ENCODE measurements at regions not wholly inside any gene's neighbourhood (a gene's known extent, or its start where the extent isn't known, plus 50 kb on each side); places are given as distances from the start of the nearest gene placed in this dataset.

DNA sequence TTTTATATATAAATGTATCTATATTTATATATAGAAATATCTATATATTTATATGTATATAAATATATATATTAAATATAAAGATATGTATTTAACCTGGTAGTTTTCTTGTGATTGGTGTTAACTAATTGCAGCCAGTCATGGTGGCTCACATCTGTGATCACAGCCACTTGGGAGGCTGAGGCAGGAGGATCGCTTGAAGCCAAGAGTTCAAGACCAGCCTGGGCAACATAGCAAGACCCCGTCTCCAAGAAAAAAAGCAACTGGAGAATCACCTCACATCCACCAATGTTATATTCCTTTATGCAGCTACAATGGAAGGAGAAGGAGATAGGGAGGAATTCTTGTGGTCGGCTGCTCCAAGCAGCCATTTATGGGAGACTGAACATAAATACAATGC is 224.9 kb downstream of the BAMBI start:
- Histone ChIP-seq H3K4me1 (ENCODE audit: insufficient read depth, low read length, poor library complexity, severe bottlenecking) (no peaks in the 10 kb centered on the region), H3K27ac (ENCODE audit: low read depth, low read length, poor library complexity, severe bottlenecking) (no peak overlapping the region), H3K9me3 (ENCODE audit: low read depth, low read length, poor library complexity, severe bottlenecking) (no peaks in the 10 kb centered on the region), H3K36me3 (ENCODE audit: insufficient read depth, low read length, poor library complexity, severe bottlenecking) (no peaks in the 10 kb centered on the region), H3K4me3 (ENCODE audit: low read depth, low read length, poor library complexity, severe bottlenecking) (no peak overlapping the region), H3K27me3 (replicated peaks; ENCODE audit: insufficient read depth, low read depth, low read length, poor library complexity) (no peaks in the 10 kb centered on the region)
- no TSS peak for BruUV-seq (replicated peaks)
- TF ChIP-seq EZH2 (IDR thresholded peaks at IDR 0.05; ENCODE audit: borderline replicate concordance, low read depth, low read length, poor library complexity, severe bottlenecking) = no peak
- TF ChIP-seq, protein P1, sequence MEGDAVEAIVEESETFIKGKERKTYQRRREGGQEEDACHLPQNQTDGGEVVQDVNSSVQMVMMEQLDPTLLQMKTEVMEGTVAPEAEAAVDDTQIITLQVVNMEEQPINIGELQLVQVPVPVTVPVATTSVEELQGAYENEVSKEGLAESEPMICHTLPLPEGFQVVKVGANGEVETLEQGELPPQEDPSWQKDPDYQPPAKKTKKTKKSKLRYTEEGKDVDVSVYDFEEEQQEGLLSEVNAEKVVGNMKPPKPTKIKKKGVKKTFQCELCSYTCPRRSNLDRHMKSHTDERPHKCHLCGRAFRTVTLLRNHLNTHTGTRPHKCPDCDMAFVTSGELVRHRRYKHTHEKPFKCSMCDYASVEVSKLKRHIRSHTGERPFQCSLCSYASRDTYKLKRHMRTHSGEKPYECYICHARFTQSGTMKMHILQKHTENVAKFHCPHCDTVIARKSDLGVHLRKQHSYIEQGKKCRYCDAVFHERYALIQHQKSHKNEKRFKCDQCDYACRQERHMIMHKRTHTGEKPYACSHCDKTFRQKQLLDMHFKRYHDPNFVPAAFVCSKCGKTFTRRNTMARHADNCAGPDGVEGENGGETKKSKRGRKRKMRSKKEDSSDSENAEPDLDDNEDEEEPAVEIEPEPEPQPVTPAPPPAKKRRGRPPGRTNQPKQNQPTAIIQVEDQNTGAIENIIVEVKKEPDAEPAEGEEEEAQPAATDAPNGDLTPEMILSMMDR (conservative IDR thresholded peaks at IDR 0.05; ENCODE audit: low read depth, low read length) = no peak
- ChIA-PET CTCF (no interaction called here), POLR2A (ENCODE audit: low non-redundant PET) (no interaction called here)
- intact Hi-C loops (cut with micrococcal nuclease; ENCODE audit: unreplicated experiment) = no loop called here
- no peak for DNase-seq (ENCODE audit: low spot score)

DNA sequence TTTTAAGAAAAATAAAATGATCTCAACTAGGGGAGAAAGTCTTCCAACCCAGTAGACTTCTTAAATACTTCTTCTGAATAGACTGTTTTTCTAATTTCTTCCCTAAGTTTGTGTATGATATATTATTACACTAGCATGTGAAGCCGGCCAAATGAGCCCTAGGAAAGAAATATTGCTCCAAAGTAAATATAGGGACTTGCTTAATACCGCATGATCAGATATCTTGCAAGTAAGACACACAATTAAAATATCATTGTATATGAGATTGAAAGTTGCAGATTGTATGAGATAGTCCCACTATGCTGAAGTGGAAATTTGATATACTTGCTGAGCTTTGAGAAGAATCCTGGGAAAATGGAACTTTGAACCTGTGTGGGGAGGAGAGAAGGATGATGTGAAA is 225.7 kb downstream of the BAMBI start:
- H3K27me3 ChIP-seq (replicated peaks; ENCODE audit: insufficient read depth, low read depth, low read length, poor library complexity) = no peaks in the 10 kb centered on the region
- no peaks in the 10 kb centered on the region for H3K4me1 ChIP-seq (ENCODE audit: insufficient read depth, low read length, poor library complexity, severe bottlenecking)
- no peak overlapping the region for H3K4me3 ChIP-seq (ENCODE audit: low read depth, low read length, poor library complexity, severe bottlenecking)
- POLR2A ChIA-PET (ENCODE audit: low non-redundant PET) = no interaction called here
- BruUV-seq (replicated peaks) = no TSS peak
- CTCF ChIA-PET = no interaction called here
- intact Hi-C loops (cut with micrococcal nuclease; ENCODE audit: unreplicated experiment) = no loop called here
- H3K36me3 ChIP-seq (ENCODE audit: insufficient read depth, low read length, poor library complexity, severe bottlenecking) = no peaks in the 10 kb centered on the region
- no peak for TF ChIP-seq EZH2 (IDR thresholded peaks at IDR 0.05; ENCODE audit: borderline replicate concordance, low read depth, low read length, poor library complexity, severe bottlenecking)
- TF ChIP-seq, protein P1 (conservative IDR thresholded peaks at IDR 0.05; ENCODE audit: low read depth, low read length) = no peak
- H3K9me3 ChIP-seq (ENCODE audit: low read depth, low read length, poor library complexity, severe bottlenecking) = no peaks in the 10 kb centered on the region
- H3K27ac ChIP-seq (ENCODE audit: low read depth, low read length, poor library complexity, severe bottlenecking) = no peak overlapping the region
- no peak for DNase-seq (ENCODE audit: low spot score)

DNA sequence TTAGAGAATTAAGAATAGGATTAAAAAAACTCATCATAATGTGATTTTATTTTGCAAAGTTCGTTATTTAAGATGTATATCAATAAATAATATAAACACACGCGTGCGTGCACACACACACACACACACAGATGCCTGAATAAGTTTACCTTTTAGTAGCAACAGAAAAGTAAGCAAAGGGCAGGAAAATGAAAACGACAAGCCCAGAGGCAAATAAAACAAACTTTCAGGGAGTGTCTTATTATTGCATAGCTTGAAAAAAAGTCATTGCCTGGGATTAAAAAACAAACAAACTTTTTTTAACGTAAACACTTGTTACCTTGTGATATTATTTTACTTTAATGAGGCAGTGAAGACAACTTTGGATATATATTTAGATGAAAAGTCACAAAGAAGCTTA is 226.4 kb downstream of the BAMBI start:
- intact Hi-C loops (cut with micrococcal nuclease; ENCODE audit: unreplicated experiment) = no loop called here
- POLR2A ChIA-PET (ENCODE audit: low non-redundant PET) = no interaction called here
- no TSS peak for BruUV-seq (replicated peaks)

DNA sequence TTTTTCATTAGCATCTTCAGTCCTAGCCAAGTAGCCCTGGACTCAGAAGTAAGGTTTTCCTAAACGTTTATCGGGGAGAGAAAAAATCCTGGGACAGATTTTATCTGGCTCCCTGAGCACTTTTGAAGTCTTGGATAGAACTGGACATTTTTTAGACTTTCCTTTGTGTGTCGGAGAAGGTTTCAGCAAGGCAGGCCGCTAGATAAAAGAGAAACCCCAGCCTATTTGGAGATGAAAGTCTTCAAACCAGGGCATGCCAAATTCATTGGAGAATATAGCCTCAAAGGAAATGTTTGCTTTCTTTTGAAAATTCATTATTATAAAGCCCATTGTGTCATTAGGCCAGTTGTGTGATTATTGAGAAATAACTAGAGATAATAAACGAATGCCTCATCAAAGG is 228.1 kb downstream of the BAMBI start:
- Histone ChIP-seq H3K27ac (ENCODE audit: low read depth, low read length, poor library complexity, severe bottlenecking) (no peak overlapping the region), H3K36me3 (ENCODE audit: insufficient read depth, low read length, poor library complexity, severe bottlenecking) (no peaks in the 10 kb centered on the region), H3K4me3 (ENCODE audit: low read depth, low read length, poor library complexity, severe bottlenecking) (no peak overlapping the region), H3K27me3 (replicated peaks; ENCODE audit: insufficient read depth, low read depth, low read length, poor library complexity) (no peaks in the 10 kb centered on the region), H3K9me3 (ENCODE audit: low read depth, low read length, poor library complexity, severe bottlenecking) (no peaks in the 10 kb centered on the region), H3K4me1 (ENCODE audit: insufficient read depth, low read length, poor library complexity, severe bottlenecking) (no peaks in the 10 kb centered on the region)
- TF ChIP-seq EZH2 (IDR thresholded peaks at IDR 0.05; ENCODE audit: borderline replicate concordance, low read depth, low read length, poor library complexity, severe bottlenecking) = no peak
- TF ChIP-seq, protein P1 (conservative IDR thresholded peaks at IDR 0.05; ENCODE audit: low read depth, low read length) = no peak
- POLR2A ChIA-PET (ENCODE audit: low non-redundant PET) = no interaction called here
- intact Hi-C loops (cut with micrococcal nuclease; ENCODE audit: unreplicated experiment) = no loop called here
- no TSS peak for BruUV-seq (replicated peaks)
- CTCF ChIA-PET = no interaction called here
- no peak for DNase-seq (ENCODE audit: low spot score)

More for the DNA sequence above, 226.4 kb downstream of the BAMBI start:
- no peak overlapping the region for H3K4me3 ChIP-seq (ENCODE audit: low read depth, low read length, poor library complexity, severe bottlenecking)
- H3K27ac ChIP-seq (ENCODE audit: low read depth, low read length, poor library complexity, severe bottlenecking) = no peak overlapping the region
- H3K9me3 ChIP-seq (ENCODE audit: low read depth, low read length, poor library complexity, severe bottlenecking) = no peaks in the 10 kb centered on the region
- no peaks in the 10 kb centered on the region for H3K4me1 ChIP-seq (ENCODE audit: insufficient read depth, low read length, poor library complexity, severe bottlenecking)
- no peaks in the 10 kb centered on the region for H3K36me3 ChIP-seq (ENCODE audit: insufficient read depth, low read length, poor library complexity, severe bottlenecking)
- no peak for TF ChIP-seq EZH2 (IDR thresholded peaks at IDR 0.05; ENCODE audit: borderline replicate concordance, low read depth, low read length, poor library complexity, severe bottlenecking)
- H3K27me3 ChIP-seq (replicated peaks; ENCODE audit: insufficient read depth, low read depth, low read length, poor library complexity) = no peaks in the 10 kb centered on the region
- no peak for DNase-seq (ENCODE audit: low spot score)
- CTCF ChIA-PET = no interaction called here

Measured in A673 (cell line).